HG02610 (cell line): ENCODE measurements at regions not wholly inside any gene's neighbourhood (a gene's known extent, or its start where the extent isn't known, plus 50 kb on each side); places are given as distances from the start of the nearest gene placed in this dataset.
"Not testable (repeated sequence)": the region's sequence is repeated elsewhere in the genome, so short reads cannot be mapped to it uniquely, and the experiment has no call there.

Experiments
- ATAC-seq: cut with Tn5 transposase; IDR thresholded peaks from one replicate; pipeline ENCODE4 v1.9.1; 2021; ENCODE audit warnings: mild to moderate bottlenecking, moderate library complexity; ENCODE audit not compliant: unreplicated experiment

- ATAC-seq: no peak
Measured at GRCh38 chr18:67805261-67805660, 288.7 kb upstream of the DSEL start.

GRCh38 chr18:67794521-67794920 is 278.0 kb upstream of the DSEL start:
- ATAC-seq: no peak

GRCh38 chr18:67790527-67790926 is 274.0 kb upstream of the DSEL start:
- ATAC-seq: no peak

GRCh38 chr18:67789165-67789545 is 272.6 kb upstream of the DSEL start:
- ATAC-seq: no peak

GRCh38 chr18:67788310-67789164 is 272.0 kb upstream of the DSEL start:
- no peak for ATAC-seq

GRCh38 chr18:67783196-67783946 is 266.9 kb upstream of the DSEL start:
- ATAC-seq: no peak

- ATAC-seq: no peak
Measured at GRCh38 chr18:67778016-67778415, 261.5 kb upstream of the DSEL start.

DNA sequence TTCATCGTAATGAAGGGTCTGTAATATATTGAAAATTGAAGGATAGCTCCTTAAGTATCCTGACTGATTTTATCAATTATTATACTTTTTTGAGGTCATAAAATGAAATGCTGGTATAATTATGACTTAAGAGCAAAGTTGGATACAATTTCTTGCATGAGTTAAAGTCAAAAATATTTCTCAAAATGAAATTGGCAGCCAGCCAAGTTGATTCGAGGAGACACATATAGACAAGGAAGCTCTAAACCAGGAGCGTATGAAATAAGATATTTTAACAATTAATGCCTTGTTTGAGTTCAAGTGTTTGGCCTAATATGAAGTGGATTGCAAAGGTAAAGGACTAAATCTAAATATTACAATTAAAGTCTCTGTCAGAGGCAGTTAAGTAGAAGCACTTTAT is 260.4 kb upstream of the DSEL start:
- ATAC-seq: no peak

DNA sequence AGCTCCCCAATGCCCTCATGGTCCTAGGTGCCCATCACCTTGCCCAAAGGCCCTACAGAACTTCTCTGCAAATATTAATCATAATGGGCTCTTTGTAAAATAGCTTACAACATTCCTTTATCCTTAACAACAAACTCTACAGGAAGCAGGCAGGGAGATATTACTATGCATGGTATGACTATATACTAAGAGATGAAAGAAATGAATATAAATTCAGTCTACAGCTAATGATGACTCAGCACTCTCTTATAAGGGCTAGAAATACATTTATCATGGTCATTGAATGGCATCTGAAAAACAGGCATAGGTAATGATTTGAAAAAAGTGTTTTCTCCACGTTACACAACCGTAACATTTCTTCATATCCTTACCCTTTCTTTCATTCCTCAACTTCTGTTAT is 254.8 kb upstream of the DSEL start:
- no peak for ATAC-seq

DNA sequence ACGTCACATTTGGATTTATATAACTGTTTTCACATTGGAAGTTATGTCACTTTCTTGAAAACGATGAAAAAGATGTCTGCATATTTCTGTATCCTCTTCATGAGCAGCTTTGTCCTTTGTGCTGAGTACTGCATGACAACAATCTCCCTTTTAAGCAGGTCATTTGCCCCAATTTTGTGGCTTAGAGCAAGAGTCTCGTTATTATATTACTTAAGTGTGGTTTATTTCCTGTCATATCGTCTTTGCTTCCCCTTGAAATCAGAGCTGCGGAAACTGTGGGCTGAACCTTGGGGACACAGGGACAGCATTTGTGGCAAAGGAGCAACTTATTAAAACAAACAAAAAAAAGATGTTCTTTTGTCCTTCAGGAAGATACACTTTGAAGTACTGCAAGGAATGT is 254.0 kb upstream of the DSEL start:
- no peak for ATAC-seq

- peak; percentile 82 for ATAC-seq
Measured at GRCh38 chr18:67766930-67767329, 250.4 kb upstream of the DSEL start.

GRCh38 chr18:67752211-67752610 is 235.7 kb upstream of the DSEL start:
- ATAC-seq: not testable (repeated sequence)

- ATAC-seq: no peak
Measured at GRCh38 chr18:67742954-67743353, 226.4 kb upstream of the DSEL start.

DNA sequence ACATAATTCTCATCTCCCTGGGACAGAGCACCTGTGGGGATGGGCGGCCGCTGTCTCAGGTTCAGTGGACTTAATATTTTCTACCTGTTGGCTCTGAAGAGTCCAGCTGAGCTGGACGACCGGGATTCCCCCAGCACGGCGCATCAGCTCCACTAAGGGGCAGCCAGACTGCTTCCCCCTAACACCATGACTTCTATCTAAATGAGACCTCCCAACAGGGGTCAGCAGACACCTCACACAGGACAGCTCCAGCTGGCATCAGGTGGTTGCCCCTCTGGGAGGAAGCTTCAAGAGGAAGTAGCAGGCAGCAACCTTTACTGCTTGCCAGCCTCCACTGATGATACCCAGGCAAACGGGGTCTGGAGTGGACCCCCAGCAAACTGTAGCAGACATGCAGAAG is 226.0 kb upstream of the DSEL start:
- no peak for ATAC-seq

DNA sequence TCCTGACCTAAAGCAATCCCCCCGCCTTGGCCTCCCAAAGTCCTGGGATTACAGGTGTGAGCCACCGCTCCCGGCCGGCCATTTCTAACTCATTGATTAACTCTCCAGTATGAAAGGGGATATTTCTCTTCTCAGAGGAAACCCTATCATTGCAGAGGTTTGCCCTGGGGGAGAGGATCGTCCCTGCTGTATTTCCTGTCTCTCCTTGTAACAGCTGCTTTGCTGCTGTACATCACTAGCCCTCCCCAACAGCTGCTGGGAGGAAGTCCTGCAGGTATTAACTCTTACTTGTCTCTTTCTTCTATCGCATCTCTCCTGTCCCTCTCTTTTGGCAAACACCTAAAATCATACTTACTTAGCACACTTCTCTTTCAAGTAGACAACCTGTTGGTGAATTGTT is 219.0 kb upstream of the DSEL start:
- ATAC-seq: no peak

GRCh38 chr18:67733088-67733487 is 216.6 kb upstream of the DSEL start:
- ATAC-seq: no peak

DNA sequence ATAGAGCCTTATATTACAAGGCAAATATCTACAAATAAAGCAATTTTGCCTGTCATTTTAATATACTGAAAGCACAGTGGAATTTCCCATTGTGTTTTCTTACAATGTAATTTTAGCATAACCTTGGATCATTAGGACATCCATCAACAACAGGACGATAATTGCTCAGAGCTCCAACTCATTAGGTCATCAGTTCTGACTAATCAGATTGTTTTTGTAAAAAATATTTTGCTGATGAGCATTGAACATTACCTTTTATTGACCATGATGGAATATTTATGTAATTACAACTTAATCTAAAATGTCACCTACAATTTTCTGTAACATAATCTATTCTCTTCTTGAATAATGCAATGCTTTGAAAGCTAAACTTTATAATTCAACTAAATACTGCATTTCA is 215.3 kb upstream of the DSEL start:
- ATAC-seq: no peak

GRCh38 chr18:67730886-67731285 is 214.4 kb upstream of the DSEL start:
- ATAC-seq: no peak

GRCh38 chr18:67728364-67728763 is 211.8 kb upstream of the DSEL start:
- ATAC-seq: no peak

- ATAC-seq: no peak
Measured at GRCh38 chr18:67726882-67727281, 210.4 kb upstream of the DSEL start.

DNA sequence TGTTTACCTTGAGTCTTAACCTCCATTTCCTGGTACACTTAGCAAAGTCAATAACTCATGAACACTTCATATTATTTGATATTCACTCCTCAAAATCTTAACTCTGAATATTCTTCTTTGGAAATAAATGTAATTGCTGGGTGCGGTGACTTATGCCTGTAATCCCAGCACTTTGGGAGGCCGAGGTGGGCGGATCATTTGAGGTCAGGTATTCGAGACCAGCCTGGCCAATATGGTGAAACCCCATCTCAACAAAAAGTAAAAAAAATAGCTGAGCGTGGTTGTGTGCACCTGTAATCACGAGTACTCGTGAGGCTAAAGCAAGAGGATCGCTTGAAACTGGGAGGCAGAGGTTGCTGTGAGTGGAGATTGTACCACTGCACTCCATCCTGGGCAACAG is 201.3 kb upstream of the DSEL start:
- no peak for ATAC-seq

- no peak for ATAC-seq
Measured at GRCh38 chr18:67715567-67715966, 199.0 kb upstream of the DSEL start.
